ENCODE measurements at regions not wholly inside any gene's neighbourhood (a gene's known extent, or its start where the extent isn't known, plus 50 kb on each side); places are given as distances from the start of the nearest gene placed in this dataset.
A peak's percentile ranks its signal among the peaks of the same experiment; 100 is the strongest.

- TF ChIP-seq CTCF (IDR thresholded peaks at IDR 0.05; ENCODE audit: poor library complexity, severe bottlenecking), result no peak
Measured at GRCh38 chr16:72301523-72302236, 129.7 kb upstream of the PMFBP1 start (continued).

- no peaks in the 10 kb centered on the region for H3K36me3 ChIP-seq (ENCODE audit: insufficient read depth, low read length)
- no peaks in the 10 kb centered on the region for H3K9me3 ChIP-seq (ENCODE audit: low read length)
- H3K9ac ChIP-seq (ENCODE audit: low read length), result peak overlapping the region; percentile 80
- peak overlapping the region; percentile 99 for H3K27ac ChIP-seq (ENCODE audit: low read length)
- no peaks in the 10 kb centered on the region for H3K9me2 ChIP-seq (ENCODE audit: insufficient read depth, low read length)
- H3K27me3 ChIP-seq (ENCODE audit: insufficient read depth, low read depth, low read length), result no peaks in the 10 kb centered on the region
- no peaks in the 10 kb centered on the region for H3K79me2 ChIP-seq (replicated peaks; ENCODE audit: insufficient read depth, low read length)
- peaks cover 9% of the 10 kb centered on the region for H3F3A ChIP-seq (ENCODE audit: insufficient read depth, low read length, poor library complexity, severe bottlenecking)
- peak overlapping the region; percentile 54 for H3K4me2 ChIP-seq (ENCODE audit: low read length)
- H2AFZ ChIP-seq (ENCODE audit: low read depth, low read length), result peak overlapping the region; percentile 22
- H4K20me1 ChIP-seq (ENCODE audit: insufficient read depth), result no peaks in the 10 kb centered on the region
- TF ChIP-seq REST (IDR thresholded peaks at IDR 0.05; ENCODE audit: borderline replicate concordance) (no peak), POLR2AphosphoS5 (IDR thresholded peaks at IDR 0.05) (peak; percentile 77), EZH2 (IDR thresholded peaks at IDR 0.05; ENCODE audit: borderline replicate concordance, insufficient read depth, low read length, poor library complexity, severe bottlenecking) (no peak), RAD21 (conservative IDR thresholded peaks at IDR 0.05) (peak; percentile 19), EP300 (conservative IDR thresholded peaks at IDR 0.05; ENCODE audit: poor library complexity, severe bottlenecking) (no peak), SMC3 (conservative IDR thresholded peaks at IDR 0.05; ENCODE audit: poor library complexity) (peak; percentile 7)
- peak overlapping the region; percentile 53 for H3K4me3 ChIP-seq (ENCODE audit: low read length)
Measured at GRCh38 chr16:72300892-72301291, 128.9 kb upstream of the PMFBP1 start.

- Histone ChIP-seq H3F3A (ENCODE audit: insufficient read depth, low read length, poor library complexity, severe bottlenecking) (peaks cover 9% of the 10 kb centered on the region), H3K27ac (ENCODE audit: low read length) (peak overlapping the region; percentile 99), H4K20me1 (ENCODE audit: insufficient read depth) (no peaks in the 10 kb centered on the region), H3K4me3 (ENCODE audit: low read length) (peak overlapping the region; percentile 53), H3K79me2 (replicated peaks; ENCODE audit: insufficient read depth, low read length) (no peaks in the 10 kb centered on the region), H3K36me3 (ENCODE audit: insufficient read depth, low read length) (no peaks in the 10 kb centered on the region), H2AFZ (ENCODE audit: low read depth, low read length) (no peak overlapping the region), H3K9ac (ENCODE audit: low read length) (peak overlapping the region; percentile 80), H3K9me3 (ENCODE audit: low read length) (no peaks in the 10 kb centered on the region), H3K4me2 (ENCODE audit: low read length) (no peak overlapping the region), H3K27me3 (ENCODE audit: insufficient read depth, low read depth, low read length) (no peaks in the 10 kb centered on the region), H3K9me2 (ENCODE audit: insufficient read depth, low read length) (no peaks in the 10 kb centered on the region)
- TF ChIP-seq RAD21 (conservative IDR thresholded peaks at IDR 0.05) (no peak), REST (IDR thresholded peaks at IDR 0.05; ENCODE audit: borderline replicate concordance) (no peak), POLR2AphosphoS5 (IDR thresholded peaks at IDR 0.05) (no peak), TAF1 (IDR thresholded peaks at IDR 0.05; ENCODE audit: low read depth) (no peak)
Measured at GRCh38 chr16:72299684-72300243, 127.8 kb upstream of the PMFBP1 start.
